ENCODE measurements at regions not wholly inside any gene's neighbourhood (a gene's known extent, or its start where the extent isn't known, plus 50 kb on each side); places are given as distances from the start of the nearest gene placed in this dataset.

DNA sequence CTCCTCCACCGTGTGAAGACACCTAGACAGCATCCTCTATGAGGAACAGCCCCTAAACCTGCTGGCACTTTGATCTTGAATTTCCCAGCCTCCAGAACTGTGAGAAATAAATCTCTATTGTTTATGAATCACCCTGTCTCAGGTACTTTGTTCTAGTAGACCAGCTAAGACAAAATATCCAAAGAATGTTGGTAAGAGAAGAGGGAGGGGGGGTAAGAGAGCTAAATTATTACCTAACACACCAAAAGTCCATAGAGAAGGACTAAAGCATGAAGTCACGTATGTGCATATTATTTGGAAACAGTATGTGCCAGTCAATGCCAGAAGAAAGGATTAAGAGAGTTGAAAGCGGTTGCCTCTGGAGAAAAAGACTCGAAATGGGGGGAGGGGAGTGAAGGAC lies 211.0 kb downstream of the SP3 start:
- in situ Hi-C loops (cut with MboI; ENCODE audit: low sequenced_read_pairs in 4 of 4) = no loop called here
- Histone ChIP-seq H3K4me1 (no peaks in the 10 kb centered on the region), H3K27me3 (no peaks in the 10 kb centered on the region), H3K4me3 (no peak overlapping the region), H3K36me3 (no peaks in the 10 kb centered on the region), H3K9me3 (no peaks in the 10 kb centered on the region), H3K27ac (no peak overlapping the region)
- intact Hi-C loops (cut with DNase I; ENCODE audit: low total_unique reads) = no loop called here
- ATAC-seq = no peak
- no peak for TF ChIP-seq POLR2A (IDR thresholded peaks at IDR 0.05)
- TF ChIP-seq, protein P1, sequence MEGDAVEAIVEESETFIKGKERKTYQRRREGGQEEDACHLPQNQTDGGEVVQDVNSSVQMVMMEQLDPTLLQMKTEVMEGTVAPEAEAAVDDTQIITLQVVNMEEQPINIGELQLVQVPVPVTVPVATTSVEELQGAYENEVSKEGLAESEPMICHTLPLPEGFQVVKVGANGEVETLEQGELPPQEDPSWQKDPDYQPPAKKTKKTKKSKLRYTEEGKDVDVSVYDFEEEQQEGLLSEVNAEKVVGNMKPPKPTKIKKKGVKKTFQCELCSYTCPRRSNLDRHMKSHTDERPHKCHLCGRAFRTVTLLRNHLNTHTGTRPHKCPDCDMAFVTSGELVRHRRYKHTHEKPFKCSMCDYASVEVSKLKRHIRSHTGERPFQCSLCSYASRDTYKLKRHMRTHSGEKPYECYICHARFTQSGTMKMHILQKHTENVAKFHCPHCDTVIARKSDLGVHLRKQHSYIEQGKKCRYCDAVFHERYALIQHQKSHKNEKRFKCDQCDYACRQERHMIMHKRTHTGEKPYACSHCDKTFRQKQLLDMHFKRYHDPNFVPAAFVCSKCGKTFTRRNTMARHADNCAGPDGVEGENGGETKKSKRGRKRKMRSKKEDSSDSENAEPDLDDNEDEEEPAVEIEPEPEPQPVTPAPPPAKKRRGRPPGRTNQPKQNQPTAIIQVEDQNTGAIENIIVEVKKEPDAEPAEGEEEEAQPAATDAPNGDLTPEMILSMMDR (IDR thresholded peaks at IDR 0.05 in 4 of 5, conservative IDR thresholded peaks at IDR 0.05 in 1 of 5) = no peak
- DNase-seq = no peak

DNA sequence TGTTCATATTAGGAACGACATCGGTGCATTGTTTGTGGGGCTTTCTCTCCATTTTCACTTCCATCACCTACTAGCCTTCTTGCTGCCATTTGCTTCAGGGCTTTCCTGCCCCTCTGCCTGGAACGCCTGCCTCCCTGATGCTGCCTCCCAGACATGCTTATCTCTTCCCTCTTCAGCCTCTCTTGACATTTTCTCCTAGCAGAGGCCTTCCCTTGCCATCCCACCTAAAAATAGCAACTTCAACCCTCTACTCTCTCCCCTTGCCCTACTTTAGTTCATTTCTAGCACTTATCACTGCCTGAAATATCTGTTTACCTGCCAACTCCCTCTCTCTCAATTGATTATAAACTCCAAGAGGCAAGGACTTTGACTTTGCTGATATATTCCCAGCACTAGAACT lies 210.3 kb downstream of the SP3 start:
- no peaks in the 10 kb centered on the region for H3K9me3 ChIP-seq
- ATAC-seq = no peak
- no peaks in the 10 kb centered on the region for H3K36me3 ChIP-seq
- no peaks in the 10 kb centered on the region for H3K27me3 ChIP-seq
- H3K4me3 ChIP-seq = no peak overlapping the region
- intact Hi-C loops (cut with DNase I; ENCODE audit: low total_unique reads) (no loop called here), in situ Hi-C loops (cut with MboI; ENCODE audit: low sequenced_read_pairs in 4 of 4) (no loop called here)
- DNase-seq = no peak
- TF ChIP-seq, protein P1 (IDR thresholded peaks at IDR 0.05 in 4 of 5, conservative IDR thresholded peaks at IDR 0.05 in 1 of 5) = no peak
- no peak for TF ChIP-seq POLR2A (IDR thresholded peaks at IDR 0.05)
- no peak overlapping the region for H3K27ac ChIP-seq
- no peaks in the 10 kb centered on the region for H3K4me1 ChIP-seq

DNA sequence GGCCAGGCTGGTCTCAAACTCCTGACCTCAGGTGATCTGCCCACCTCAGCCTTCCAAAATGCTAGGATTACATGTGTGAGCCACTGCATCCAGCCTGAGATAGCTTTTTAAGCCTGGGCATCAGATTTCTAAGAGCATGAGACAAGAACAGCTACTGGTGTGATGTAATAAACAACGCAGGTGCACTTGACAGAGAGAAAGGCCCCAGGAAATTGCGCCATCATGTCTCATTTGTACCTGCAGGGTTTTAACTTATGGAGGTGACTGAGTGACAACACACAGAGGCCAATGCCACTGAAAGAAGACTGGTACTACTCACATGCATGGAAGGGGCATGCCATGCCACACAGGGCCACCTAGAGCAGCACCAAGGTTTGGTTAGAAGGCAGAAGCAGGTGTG lies 209.4 kb downstream of the SP3 start:
- intact Hi-C loops (cut with DNase I; ENCODE audit: low total_unique reads) (no loop called here), in situ Hi-C loops (cut with MboI; ENCODE audit: low sequenced_read_pairs in 4 of 4) (no loop called here)
- H3K36me3 ChIP-seq = no peaks in the 10 kb centered on the region
- DNase-seq (no peak), ATAC-seq (no peak)
- TF ChIP-seq, protein P1 (IDR thresholded peaks at IDR 0.05 in 4 of 5, conservative IDR thresholded peaks at IDR 0.05 in 1 of 5) = no peak
- TF ChIP-seq POLR2A (IDR thresholded peaks at IDR 0.05) = no peak
- H3K27ac ChIP-seq = no peak overlapping the region
- H3K4me3 ChIP-seq = no peak overlapping the region
- H3K27me3 ChIP-seq = no peaks in the 10 kb centered on the region
- no peaks in the 10 kb centered on the region for H3K4me1 ChIP-seq
- no peaks in the 10 kb centered on the region for H3K9me3 ChIP-seq

DNA sequence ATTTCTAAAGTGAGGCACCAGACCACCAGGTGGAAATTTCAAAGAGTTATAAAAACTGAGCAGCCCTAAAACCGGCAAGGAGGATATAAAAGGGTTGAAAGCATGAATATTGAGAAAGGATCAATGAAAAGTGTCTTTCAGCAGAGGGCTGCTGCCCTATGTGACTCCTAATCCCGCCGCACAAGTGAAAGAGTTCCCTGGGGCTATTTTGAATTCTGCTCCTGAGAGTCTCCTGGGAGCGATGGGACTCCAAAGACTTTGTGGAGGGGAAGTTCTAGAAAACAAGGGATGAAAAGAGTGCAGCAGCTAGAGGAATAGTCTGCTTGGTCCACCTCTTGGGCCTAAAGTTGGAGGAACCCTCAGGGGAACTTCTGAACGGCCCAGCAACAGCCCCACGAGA lies 205.2 kb downstream of the SP3 start:
- Histone ChIP-seq H3K27ac (no peak overlapping the region), H3K4me3 (no peak overlapping the region), H3K9me3 (no peaks in the 10 kb centered on the region), H3K27me3 (no peaks in the 10 kb centered on the region), H3K4me1 (no peaks in the 10 kb centered on the region), H3K36me3 (no peaks in the 10 kb centered on the region)
- no peak for ATAC-seq
- intact Hi-C loops (cut with DNase I; ENCODE audit: low total_unique reads) = no loop called here
- in situ Hi-C loops (cut with MboI; ENCODE audit: low sequenced_read_pairs in 4 of 4) = no loop called here
- TF ChIP-seq POLR2A (IDR thresholded peaks at IDR 0.05) = no peak
- no peak for DNase-seq

DNA sequence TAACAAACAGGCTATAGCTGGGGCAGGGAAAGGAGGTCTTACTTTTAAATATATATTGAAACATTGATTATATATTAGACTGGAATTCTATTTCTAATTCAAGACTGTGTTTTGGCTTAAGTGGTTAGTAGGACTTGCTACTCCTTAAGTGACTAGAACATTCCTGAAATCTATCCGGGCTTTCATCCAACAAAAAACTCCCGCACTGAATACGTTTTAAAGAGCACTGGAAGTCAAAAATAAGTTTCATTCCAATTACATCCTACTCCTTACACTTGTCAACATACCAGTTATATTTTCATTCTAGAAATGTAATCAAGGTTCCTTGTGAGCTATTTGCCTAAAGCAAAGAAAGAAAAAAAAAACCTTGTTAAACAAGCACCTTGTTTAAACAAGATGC lies 204.6 kb downstream of the SP3 start:
- H3K9me3 ChIP-seq = no peaks in the 10 kb centered on the region
- no peaks in the 10 kb centered on the region for H3K27me3 ChIP-seq
- H3K4me1 ChIP-seq = no peaks in the 10 kb centered on the region
- no peak for ATAC-seq
- intact Hi-C loops (cut with DNase I; ENCODE audit: low total_unique reads) (no loop called here), in situ Hi-C loops (cut with MboI; ENCODE audit: low sequenced_read_pairs in 4 of 4) (no loop called here)
- H3K27ac ChIP-seq = no peak overlapping the region
- DNase-seq = no peak
- H3K4me3 ChIP-seq = no peak overlapping the region
- TF ChIP-seq, protein P1 (IDR thresholded peaks at IDR 0.05 in 4 of 5, conservative IDR thresholded peaks at IDR 0.05 in 1 of 5) = no peak
- no peak for TF ChIP-seq POLR2A (IDR thresholded peaks at IDR 0.05)
- no peaks in the 10 kb centered on the region for H3K36me3 ChIP-seq
